ENCODE measurements at regions not wholly inside any gene's neighbourhood (a gene's known extent, or its start where the extent isn't known, plus 50 kb on each side); places are given as distances from the start of the nearest gene placed in this dataset.

- H3K4me2 ChIP-seq (ENCODE audit: low read depth, low read length, poor library complexity, severe bottlenecking), result no peak overlapping the region
- no peak for DNase-seq
Observed at GRCh38 chr11:134730101-134730500, 318.1 kb upstream of the B3GAT1 start.

GRCh38 chr11:134728186-134728585 lies 316.1 kb upstream of the B3GAT1 start:
- Histone ChIP-seq H3K27me3 (ENCODE audit: low read length) (no peaks in the 10 kb centered on the region), H3K9me2 (replicated peaks; ENCODE audit: insufficient read depth, low read length) (no peaks in the 10 kb centered on the region), H2AFZ (ENCODE audit: low read length) (no peak overlapping the region), H3K27ac (ENCODE audit: low read length) (no peak overlapping the region), H3K79me2 (ENCODE audit: low read length) (no peaks in the 10 kb centered on the region), H3K4me3 (ENCODE audit: low read length) (no peak overlapping the region), H3K36me3 (ENCODE audit: insufficient read depth, low read length) (no peaks in the 10 kb centered on the region), H3K9ac (ENCODE audit: low read length) (no peak overlapping the region), H3K9me3 (ENCODE audit: low read length) (no peaks in the 10 kb centered on the region), H3K4me2 (ENCODE audit: low read depth, low read length, poor library complexity, severe bottlenecking) (no peak overlapping the region), H4K20me1 (ENCODE audit: insufficient read depth, low read depth, low read length) (no peaks in the 10 kb centered on the region), H3K4me1 (ENCODE audit: low read length) (no peaks in the 10 kb centered on the region)
- DNase-seq, result no peak

More at GRCh38 chr11:134730101-134730500, 318.1 kb upstream of the B3GAT1 start:
- H3K9me3 ChIP-seq (ENCODE audit: low read length), result no peaks in the 10 kb centered on the region
- no peaks in the 10 kb centered on the region for H3K4me1 ChIP-seq (ENCODE audit: low read length)
- no peaks in the 10 kb centered on the region for H3K36me3 ChIP-seq (ENCODE audit: insufficient read depth, low read length)
- H4K20me1 ChIP-seq (ENCODE audit: insufficient read depth, low read depth, low read length), result no peaks in the 10 kb centered on the region
- no peaks in the 10 kb centered on the region for H3K9me2 ChIP-seq (replicated peaks; ENCODE audit: insufficient read depth, low read length)
- no peak overlapping the region for H2AFZ ChIP-seq (ENCODE audit: low read length)
- H3K79me2 ChIP-seq (ENCODE audit: low read length), result no peaks in the 10 kb centered on the region
- no peak overlapping the region for H3K27ac ChIP-seq (ENCODE audit: low read length)
- H3K27me3 ChIP-seq (ENCODE audit: low read length), result no peaks in the 10 kb centered on the region
- no peak overlapping the region for H3K9ac ChIP-seq (ENCODE audit: low read length)
- no peak overlapping the region for H3K4me3 ChIP-seq (ENCODE audit: low read length)

DNA sequence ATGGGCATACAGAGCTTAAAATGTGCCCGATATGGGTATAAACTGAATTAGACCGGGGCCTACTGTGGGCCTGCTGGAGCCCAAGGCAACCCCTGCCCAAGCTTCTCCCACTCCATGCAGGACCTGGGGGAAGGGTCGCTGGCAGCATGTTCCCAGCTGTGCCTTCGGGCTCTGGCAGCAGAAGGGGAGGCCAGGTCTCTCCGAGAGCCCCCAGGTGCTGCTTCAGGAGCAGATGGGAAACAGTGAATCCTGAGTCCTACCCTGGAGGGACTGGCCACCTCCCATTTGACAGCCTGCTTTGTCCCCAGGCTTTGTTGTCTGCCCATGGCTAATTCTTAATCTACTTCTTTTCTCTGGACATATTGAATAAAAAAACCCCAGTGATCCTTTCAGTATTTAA lies 315.6 kb upstream of the B3GAT1 start:
- Histone ChIP-seq H3K9me3 (ENCODE audit: low read length) (no peaks in the 10 kb centered on the region), H3K36me3 (ENCODE audit: insufficient read depth, low read length) (no peaks in the 10 kb centered on the region), H3K27me3 (ENCODE audit: low read length) (no peaks in the 10 kb centered on the region), H4K20me1 (ENCODE audit: insufficient read depth, low read depth, low read length) (no peaks in the 10 kb centered on the region), H3K4me3 (ENCODE audit: low read length) (no peak overlapping the region), H3K9me2 (replicated peaks; ENCODE audit: insufficient read depth, low read length) (no peaks in the 10 kb centered on the region), H3K9ac (ENCODE audit: low read length) (no peak overlapping the region), H3K79me2 (ENCODE audit: low read length) (no peaks in the 10 kb centered on the region), H3K27ac (ENCODE audit: low read length) (no peak overlapping the region), H3K4me1 (ENCODE audit: low read length) (no peaks in the 10 kb centered on the region), H2AFZ (ENCODE audit: low read length) (no peak overlapping the region), H3K4me2 (ENCODE audit: low read depth, low read length, poor library complexity, severe bottlenecking) (no peak overlapping the region)
- no peak for DNase-seq

GRCh38 chr11:134727204-134727603 lies 315.2 kb upstream of the B3GAT1 start:
- no peaks in the 10 kb centered on the region for H4K20me1 ChIP-seq (ENCODE audit: insufficient read depth, low read depth, low read length)
- no peak overlapping the region for H3K4me3 ChIP-seq (ENCODE audit: low read length)
- no peak overlapping the region for H3K4me2 ChIP-seq (ENCODE audit: low read depth, low read length, poor library complexity, severe bottlenecking)
- no peaks in the 10 kb centered on the region for H3K36me3 ChIP-seq (ENCODE audit: insufficient read depth, low read length)
- H3K79me2 ChIP-seq (ENCODE audit: low read length), result no peaks in the 10 kb centered on the region
- no peaks in the 10 kb centered on the region for H3K9me3 ChIP-seq (ENCODE audit: low read length)
- no peak for DNase-seq
- no peak overlapping the region for H2AFZ ChIP-seq (ENCODE audit: low read length)
- H3K27ac ChIP-seq (ENCODE audit: low read length), result no peak overlapping the region
- H3K27me3 ChIP-seq (ENCODE audit: low read length), result no peaks in the 10 kb centered on the region
- H3K9ac ChIP-seq (ENCODE audit: low read length), result no peak overlapping the region
- no peaks in the 10 kb centered on the region for H3K4me1 ChIP-seq (ENCODE audit: low read length)
- no peaks in the 10 kb centered on the region for H3K9me2 ChIP-seq (replicated peaks; ENCODE audit: insufficient read depth, low read length)

DNA sequence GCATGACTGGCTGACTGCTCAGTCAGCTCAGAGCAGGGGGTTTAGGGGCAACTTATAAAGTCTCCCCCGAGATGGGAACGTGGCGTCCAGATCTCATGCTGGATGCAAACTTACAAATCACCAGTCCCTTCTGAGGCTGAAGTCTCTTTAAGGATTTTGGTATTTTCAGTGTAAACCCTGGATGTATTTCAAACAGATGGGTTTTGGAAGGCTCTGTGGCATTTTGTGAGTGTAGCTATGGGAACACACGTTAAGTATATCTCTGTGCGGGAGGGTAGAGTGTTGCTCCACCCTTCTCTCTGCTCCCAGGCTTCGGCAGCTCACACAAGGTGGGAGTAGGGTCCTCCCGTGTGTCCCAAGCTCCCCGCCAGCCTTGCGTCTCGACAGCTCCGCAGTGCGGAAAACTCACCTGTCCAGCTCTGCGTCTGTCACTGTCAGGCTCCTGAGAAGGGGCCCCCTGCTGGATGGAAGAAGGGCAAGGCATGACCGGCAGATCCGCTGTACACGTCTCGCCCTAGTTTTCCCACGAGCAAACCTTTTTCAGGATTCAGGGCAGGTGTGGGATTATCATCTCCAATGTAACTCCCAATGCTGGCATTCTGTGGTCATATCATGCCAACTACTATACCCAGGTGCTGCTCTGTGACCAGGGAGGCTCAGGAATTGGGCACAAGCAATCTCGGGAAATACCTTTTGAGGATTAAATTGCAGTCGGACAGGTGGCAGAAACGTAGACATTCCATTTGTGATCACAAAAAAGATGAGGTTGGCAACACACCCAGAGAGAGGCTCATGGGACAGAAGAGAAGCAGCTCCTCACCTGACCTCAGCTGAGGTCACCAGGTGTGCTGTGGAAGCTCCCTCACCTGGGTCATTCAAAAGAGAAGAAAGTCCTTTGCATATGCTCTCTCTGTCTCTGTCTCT lies 313.9 kb upstream of the B3GAT1 start:
- Histone ChIP-seq H3K9ac (ENCODE audit: low read length) (no peak overlapping the region), H3K9me3 (ENCODE audit: low read length) (no peaks in the 10 kb centered on the region), H3K9me2 (replicated peaks; ENCODE audit: insufficient read depth, low read length) (no peaks in the 10 kb centered on the region), H3K4me1 (ENCODE audit: low read length) (no peaks in the 10 kb centered on the region), H4K20me1 (ENCODE audit: insufficient read depth, low read depth, low read length) (no peaks in the 10 kb centered on the region), H2AFZ (ENCODE audit: low read length) (no peak overlapping the region), H3K27me3 (ENCODE audit: low read length) (no peaks in the 10 kb centered on the region), H3K4me2 (ENCODE audit: low read depth, low read length, poor library complexity, severe bottlenecking) (no peak overlapping the region), H3K27ac (ENCODE audit: low read length) (no peak overlapping the region), H3K4me3 (ENCODE audit: low read length) (no peak overlapping the region), H3K79me2 (ENCODE audit: low read length) (no peaks in the 10 kb centered on the region), H3K36me3 (ENCODE audit: insufficient read depth, low read length) (no peaks in the 10 kb centered on the region)
- DNase-seq, result no peak

- H3K27me3 ChIP-seq (ENCODE audit: low read length), result no peaks in the 10 kb centered on the region
- H4K20me1 ChIP-seq (ENCODE audit: insufficient read depth, low read depth, low read length), result no peaks in the 10 kb centered on the region
- no peaks in the 10 kb centered on the region for H3K9me3 ChIP-seq (ENCODE audit: low read length)
- H2AFZ ChIP-seq (ENCODE audit: low read length), result no peak overlapping the region
- no peaks in the 10 kb centered on the region for H3K9me2 ChIP-seq (replicated peaks; ENCODE audit: insufficient read depth, low read length)
- H3K9ac ChIP-seq (ENCODE audit: low read length), result no peak overlapping the region
- no peaks in the 10 kb centered on the region for H3K79me2 ChIP-seq (ENCODE audit: low read length)
- H3K4me1 ChIP-seq (ENCODE audit: low read length), result no peaks in the 10 kb centered on the region
- DNase-seq, result no peak
- H3K4me2 ChIP-seq (ENCODE audit: low read depth, low read length, poor library complexity, severe bottlenecking), result no peak overlapping the region
- no peaks in the 10 kb centered on the region for H3K36me3 ChIP-seq (ENCODE audit: insufficient read depth, low read length)
- no peak overlapping the region for H3K27ac ChIP-seq (ENCODE audit: low read length)
- H3K4me3 ChIP-seq (ENCODE audit: low read length), result no peak overlapping the region
Observed at GRCh38 chr11:134725211-134725610, 313.2 kb upstream of the B3GAT1 start.

GRCh38 chr11:134724779-134725140 lies 312.7 kb upstream of the B3GAT1 start:
- no peaks in the 10 kb centered on the region for H4K20me1 ChIP-seq (ENCODE audit: insufficient read depth, low read depth, low read length)
- H2AFZ ChIP-seq (ENCODE audit: low read length), result no peak overlapping the region
- H3K9me3 ChIP-seq (ENCODE audit: low read length), result no peaks in the 10 kb centered on the region
- no peaks in the 10 kb centered on the region for H3K9me2 ChIP-seq (replicated peaks; ENCODE audit: insufficient read depth, low read length)
- no peak overlapping the region for H3K4me2 ChIP-seq (ENCODE audit: low read depth, low read length, poor library complexity, severe bottlenecking)
- H3K27me3 ChIP-seq (ENCODE audit: low read length), result no peaks in the 10 kb centered on the region
- no peak overlapping the region for H3K27ac ChIP-seq (ENCODE audit: low read length)
- no peaks in the 10 kb centered on the region for H3K36me3 ChIP-seq (ENCODE audit: insufficient read depth, low read length)
- H3K4me3 ChIP-seq (ENCODE audit: low read length), result no peak overlapping the region
- H3K79me2 ChIP-seq (ENCODE audit: low read length), result no peaks in the 10 kb centered on the region
- no peak overlapping the region for H3K9ac ChIP-seq (ENCODE audit: low read length)
- no peaks in the 10 kb centered on the region for H3K4me1 ChIP-seq (ENCODE audit: low read length)
- no peak for DNase-seq

GRCh38 chr11:134724106-134724778 lies 312.2 kb upstream of the B3GAT1 start:
- Histone ChIP-seq H3K36me3 (ENCODE audit: insufficient read depth, low read length) (no peaks in the 10 kb centered on the region), H2AFZ (ENCODE audit: low read length) (no peak overlapping the region), H3K9me3 (ENCODE audit: low read length) (no peaks in the 10 kb centered on the region), H3K9me2 (replicated peaks; ENCODE audit: insufficient read depth, low read length) (no peaks in the 10 kb centered on the region), H3K4me1 (ENCODE audit: low read length) (no peaks in the 10 kb centered on the region), H3K4me3 (ENCODE audit: low read length) (no peak overlapping the region), H3K79me2 (ENCODE audit: low read length) (no peaks in the 10 kb centered on the region), H3K9ac (ENCODE audit: low read length) (no peak overlapping the region), H3K27me3 (ENCODE audit: low read length) (no peaks in the 10 kb centered on the region), H3K4me2 (ENCODE audit: low read depth, low read length, poor library complexity, severe bottlenecking) (no peak overlapping the region), H3K27ac (ENCODE audit: low read length) (no peak overlapping the region), H4K20me1 (ENCODE audit: insufficient read depth, low read depth, low read length) (no peaks in the 10 kb centered on the region)
- DNase-seq, result no peak

Data from Karpas-422 (cell line).